ENCODE measurements at regions not wholly inside any gene's neighbourhood (a gene's known extent, or its start where the extent isn't known, plus 50 kb on each side); places are given as distances from the start of the nearest gene placed in this dataset.
"Not testable (repeated sequence)": the region's sequence is repeated elsewhere in the genome, so short reads cannot be mapped to it uniquely, and the experiment has no call there.

- DNase-seq, result not testable (repeated sequence)
Measured at GRCh38 chr2:111596808-111597705, 286.9 kb downstream of the ANAPC1 start.

GRCh38 chr2:111598944-111599343 is 285.0 kb downstream of the ANAPC1 start:
- not testable (repeated sequence) for DNase-seq

GRCh38 chr2:111602259-111602658 is 281.7 kb downstream of the ANAPC1 start:
- not testable (repeated sequence) for DNase-seq

- DNase-seq, result not testable (repeated sequence)
Measured at GRCh38 chr2:111605798-111606197, 278.2 kb downstream of the ANAPC1 start.

- DNase-seq, result not testable (repeated sequence)
Measured at GRCh38 chr2:111606632-111607031, 277.4 kb downstream of the ANAPC1 start.

GRCh38 chr2:111609146-111609844 is 274.7 kb downstream of the ANAPC1 start:
- DNase-seq, result not testable (repeated sequence)

GRCh38 chr2:111610035-111610434 is 274.0 kb downstream of the ANAPC1 start:
- not testable (repeated sequence) for DNase-seq

- DNase-seq, result no peak
Measured at GRCh38 chr2:111616651-111617218, 267.3 kb downstream of the ANAPC1 start.

- DNase-seq, result no peak
Measured at GRCh38 chr2:111617299-111618225, 266.4 kb downstream of the ANAPC1 start.

GRCh38 chr2:111618226-111618977 is 265.6 kb downstream of the ANAPC1 start:
- no peak for DNase-seq

- no peak for DNase-seq
Measured at GRCh38 chr2:111618978-111619902, 264.8 kb downstream of the ANAPC1 start.

- no peak for DNase-seq
Measured at GRCh38 chr2:111620281-111620680, 263.7 kb downstream of the ANAPC1 start.

GRCh38 chr2:111622859-111623258 is 261.1 kb downstream of the ANAPC1 start:
- no peak for DNase-seq

- no peak for DNase-seq
Measured at GRCh38 chr2:111623380-111623779, 260.6 kb downstream of the ANAPC1 start.

- peak; percentile 4 for DNase-seq
Measured at GRCh38 chr2:111624411-111625156, 259.4 kb downstream of the ANAPC1 start.

GRCh38 chr2:111625157-111625537 is 258.8 kb downstream of the ANAPC1 start:
- not testable (repeated sequence) for DNase-seq

GRCh38 chr2:111626037-111626864 is 257.7 kb downstream of the ANAPC1 start:
- DNase-seq, result no peak

GRCh38 chr2:111626865-111627163 is 257.2 kb downstream of the ANAPC1 start:
- no peak for DNase-seq

- DNase-seq, result no peak
Measured at GRCh38 chr2:111627256-111627655, 256.7 kb downstream of the ANAPC1 start.

Data from DMS 273 treated with DMSO at 0.1 percent for 48 hours (cell line).